Middle frontal gyrus (tissue), 1 donor: ENCODE measurements at regions not wholly inside any gene's neighbourhood (a gene's known extent, or its start where the extent isn't known, plus 50 kb on each side); places are given as distances from the start of the nearest gene placed in this dataset.
"Not testable (repeated sequence)": the region's sequence is repeated elsewhere in the genome, so short reads cannot be mapped to it uniquely, and the experiment has no call there.

Experiments used
- DNase-seq: peaks from one replicate; pipeline ENCODE4 v3.0.0-alpha.2; 2015; ENCODE audit warnings: low spot score; ENCODE audit errors: extremely low spot score

DNA sequence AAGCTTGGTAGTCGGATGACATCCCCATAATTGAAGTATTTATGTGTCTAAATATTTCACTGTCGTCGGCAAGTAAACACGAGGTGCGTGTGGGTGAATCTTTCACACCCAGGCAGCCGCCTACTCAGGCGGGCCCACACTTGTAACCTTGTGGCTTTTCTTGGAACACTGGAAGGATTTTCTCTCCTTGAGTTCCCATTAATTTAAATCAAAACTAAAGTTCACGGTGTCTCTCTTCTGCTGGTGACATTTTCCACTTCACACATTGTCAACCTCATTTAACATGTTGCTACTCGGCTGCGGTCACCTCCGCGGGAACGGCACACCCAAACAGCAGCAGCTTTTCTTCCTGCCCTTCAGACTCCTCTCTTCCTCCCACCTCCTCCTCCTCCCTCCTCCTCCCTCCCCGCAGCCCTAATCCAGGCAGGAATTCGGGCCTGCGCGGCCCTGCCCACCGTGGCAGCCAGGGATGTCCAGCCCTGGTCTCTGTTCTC, 336.6 kb downstream of the QKI start:
- DNase-seq, result no peak

DNA sequence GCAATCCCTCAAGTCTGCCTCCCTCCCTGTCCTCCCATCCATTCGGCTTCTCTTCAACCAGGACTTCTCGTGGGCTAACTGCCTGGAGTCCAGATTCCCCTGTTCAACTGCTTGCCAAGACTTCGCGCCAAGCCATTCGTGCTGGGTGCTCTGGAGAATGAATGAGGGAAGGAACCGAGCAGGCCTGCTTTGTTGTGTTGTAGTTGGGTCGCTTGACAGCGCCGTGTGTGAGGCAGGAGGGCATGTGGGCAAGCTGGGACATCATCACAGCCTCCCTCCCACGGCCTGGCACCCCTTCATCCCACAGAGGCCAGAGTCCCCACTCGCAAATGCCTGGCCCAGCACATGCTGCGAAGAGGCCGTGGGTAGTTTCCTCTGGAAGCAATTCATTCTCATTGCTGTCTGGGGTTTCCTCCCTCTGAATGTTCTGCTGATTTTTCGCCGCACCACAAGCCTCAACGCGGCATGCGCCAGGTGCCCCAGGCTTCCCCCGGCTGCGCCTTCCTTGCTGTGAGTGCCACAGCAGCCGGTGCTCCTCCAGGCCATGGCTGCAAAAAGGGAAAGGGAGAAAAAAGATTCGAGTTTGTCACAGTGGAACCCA, 336.0 kb downstream of the QKI start:
- DNase-seq, result no peak

- no peak for DNase-seq
Observed at GRCh38 chr6:163748886-163749285, 334.4 kb downstream of the QKI start.

- no peak for DNase-seq
Observed at GRCh38 chr6:163748036-163748435, 333.5 kb downstream of the QKI start.

- not testable (repeated sequence) for DNase-seq
Observed at GRCh38 chr6:163747058-163747457, 332.5 kb downstream of the QKI start.

- no peak for DNase-seq
Observed at GRCh38 chr6:163745536-163746400, 331.2 kb downstream of the QKI start.

DNA sequence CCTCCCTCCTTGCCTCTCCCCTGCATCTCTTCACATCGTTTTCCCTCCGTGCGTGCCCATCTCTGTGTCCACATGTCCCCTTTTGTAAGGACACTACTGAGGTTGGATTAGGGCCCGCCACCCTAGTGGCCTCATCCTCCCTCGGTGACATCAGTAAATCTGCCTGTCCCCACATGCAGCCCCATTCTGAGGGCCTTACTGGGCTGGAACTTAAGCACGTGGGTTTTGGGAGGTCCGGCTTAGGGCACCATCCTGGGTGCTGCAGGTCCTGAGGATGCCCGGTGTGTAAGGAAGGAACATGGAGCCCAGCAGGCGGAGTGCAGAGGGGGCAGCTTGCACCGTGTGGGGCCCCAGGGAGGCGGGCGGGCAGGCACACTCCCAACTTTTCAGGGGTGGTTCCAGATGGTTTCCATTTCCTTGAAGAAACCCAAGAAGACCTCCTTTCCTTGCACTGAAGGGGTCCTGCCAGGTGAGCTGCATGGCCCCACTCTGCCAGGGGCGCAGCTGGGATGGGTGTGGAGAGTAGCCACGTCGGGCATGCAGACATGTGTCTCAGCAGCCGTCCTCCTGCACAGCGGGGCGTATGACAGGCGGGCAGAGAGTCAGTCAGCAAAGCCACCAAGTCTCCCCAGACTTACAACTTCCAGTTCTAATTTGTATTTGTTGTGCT, 329.9 kb downstream of the QKI start:
- DNase-seq, result no peak

GRCh38 chr6:163743796-163744195, 329.3 kb downstream of the QKI start:
- no peak for DNase-seq

GRCh38 chr6:163741743-163742363, 327.3 kb downstream of the QKI start:
- no peak for DNase-seq

GRCh38 chr6:163741342-163741741, 326.8 kb downstream of the QKI start:
- no peak for DNase-seq

DNA sequence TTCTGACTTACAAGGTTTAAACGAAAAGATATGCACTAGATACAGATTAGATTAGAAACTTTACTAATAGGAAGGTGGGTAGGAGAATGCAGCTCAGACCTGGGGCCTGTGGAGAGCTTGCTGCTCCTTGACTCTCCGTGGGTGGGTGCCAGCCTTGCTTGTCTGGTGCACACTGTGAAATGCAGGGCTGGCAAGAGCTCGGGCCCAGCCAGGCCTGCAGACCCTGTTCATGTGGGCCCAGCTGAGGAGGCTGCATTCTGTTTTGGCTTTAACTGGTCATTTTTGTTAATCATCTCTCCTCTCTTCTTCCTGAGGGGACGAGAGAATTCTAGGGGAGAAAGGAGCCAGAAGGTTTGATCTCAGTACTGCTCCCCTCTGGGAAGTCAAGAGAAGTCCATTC, 325.4 kb downstream of the QKI start:
- no peak for DNase-seq

GRCh38 chr6:163739408-163739725, 324.8 kb downstream of the QKI start:
- DNase-seq, result no peak

DNA sequence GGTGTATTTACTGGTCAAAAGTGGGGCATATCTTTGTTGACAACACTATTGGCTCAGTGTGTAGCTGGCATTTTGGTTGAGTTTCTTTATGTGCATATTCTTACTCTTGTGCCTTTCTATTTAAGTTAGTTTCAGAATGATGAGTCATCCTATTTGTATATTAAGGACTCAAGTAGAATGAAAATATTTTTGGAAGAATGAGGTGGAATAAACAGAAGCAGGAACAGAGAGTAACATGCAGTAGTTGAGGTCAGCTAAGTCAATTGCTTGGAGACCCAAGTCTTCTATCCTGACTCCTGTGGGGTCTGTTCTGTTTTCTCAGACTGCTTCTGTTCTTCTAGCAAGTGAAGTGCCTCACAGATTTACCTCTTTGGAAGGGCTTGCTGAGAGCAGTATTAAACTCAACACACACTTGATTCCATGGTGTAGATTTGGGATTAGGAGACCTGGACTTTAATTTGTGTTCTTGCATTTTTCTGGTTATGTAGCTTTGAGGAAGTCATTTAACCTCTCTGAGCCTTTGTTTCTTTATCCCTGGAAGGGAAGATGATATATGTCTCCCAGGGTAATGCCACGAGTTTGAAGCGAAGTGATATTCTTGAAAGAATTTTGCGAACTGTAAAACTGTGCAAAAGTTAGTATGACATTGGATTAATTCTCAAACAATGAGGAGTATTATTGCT, 324.3 kb downstream of the QKI start:
- no peak for DNase-seq

GRCh38 chr6:163738304-163738703, 323.8 kb downstream of the QKI start:
- DNase-seq, result no peak

- no peak for DNase-seq
Observed at GRCh38 chr6:163735076-163735475, 320.6 kb downstream of the QKI start.

GRCh38 chr6:163733061-163733460, 318.5 kb downstream of the QKI start:
- no peak for DNase-seq

- no peak for DNase-seq
Observed at GRCh38 chr6:163732479-163732878, 318.0 kb downstream of the QKI start.

DNA sequence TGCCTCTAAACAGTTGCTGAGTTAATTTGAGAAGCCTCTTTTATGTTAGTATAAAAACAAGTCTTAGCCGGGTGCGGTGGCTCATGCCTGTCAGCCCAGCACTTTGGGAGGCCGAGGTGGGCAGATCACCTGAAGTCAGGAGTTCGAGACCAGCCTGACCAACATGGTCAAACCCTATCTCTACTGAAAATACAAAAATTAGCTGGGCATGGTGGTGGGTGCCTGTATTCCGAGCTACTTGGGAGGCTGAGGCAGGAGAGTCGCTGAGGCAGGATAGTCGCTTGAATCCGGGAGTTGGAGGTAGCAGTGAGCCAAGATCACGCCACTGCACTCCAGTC, 317.5 kb downstream of the QKI start:
- DNase-seq, result not testable (repeated sequence)

DNA sequence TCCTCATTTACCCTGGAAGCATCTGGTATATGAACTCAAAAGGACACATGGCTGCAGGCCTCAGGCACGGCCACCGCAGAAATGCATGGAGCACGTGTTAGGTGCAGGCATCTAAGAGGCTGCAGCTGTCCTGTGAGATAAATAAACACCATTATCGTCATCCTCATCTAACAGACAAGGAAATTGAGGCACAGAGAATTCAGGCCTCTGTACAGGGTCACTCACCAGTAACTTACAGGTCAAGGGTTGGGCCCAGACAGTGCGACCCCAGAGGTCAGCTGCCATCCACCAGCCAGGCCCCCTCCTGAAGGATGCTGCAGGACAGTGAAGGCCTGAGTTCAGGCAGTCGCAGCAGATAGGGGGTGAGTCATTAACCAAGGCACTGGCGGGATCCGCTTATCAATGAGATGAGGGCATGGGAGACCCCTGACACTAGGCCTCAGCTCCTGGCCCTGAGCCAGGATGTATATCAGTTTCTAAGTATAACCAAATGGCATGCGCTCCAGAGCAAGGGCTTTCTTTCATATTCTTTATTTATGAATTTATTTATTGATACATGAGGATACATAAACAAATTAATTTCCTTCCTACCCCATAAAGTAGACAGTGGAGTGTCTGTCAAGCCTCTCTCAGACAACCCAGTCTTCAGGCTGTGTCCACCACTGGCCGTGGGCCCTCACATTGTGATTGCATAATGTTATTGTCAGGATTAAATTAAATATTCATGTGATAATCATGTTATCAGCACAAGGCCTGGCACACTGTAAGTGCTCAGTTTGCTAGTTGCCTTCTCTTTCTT, 316.9 kb downstream of the QKI start:
- no peak for DNase-seq
